Astrocyte (in vitro differentiated cells and primary cell): ENCODE measurements at regions not wholly inside any gene's neighbourhood (a gene's known extent, or its start where the extent isn't known, plus 50 kb on each side); places are given as distances from the start of the nearest gene placed in this dataset.

ENCODE experiments used
- CTCF ChIP-seq: IDR thresholded peaks from 2 replicates; pipeline ENCODE4 v1.5.1; 2011; ENCODE audit warnings: low read depth, mild to moderate bottlenecking, inconsistent platforms, low read length, moderate library complexity; ENCODE audit not compliant: insufficient read depth
- EZH2 ChIP-seq: IDR thresholded peaks from 2 replicates; pipeline ENCODE4 v1.6.1; 2012; ENCODE audit warnings: mild to moderate bottlenecking, low read length, inconsistent platforms; ENCODE audit not compliant: insufficient read depth

GRCh38 chr9:74431467-74431866 is 65.7 kb upstream of the RORB start:
- TF ChIP-seq CTCF: no peak
- TF ChIP-seq EZH2: no peak
